Astrocyte (in vitro differentiated cells and primary cell): ENCODE measurements at regions not wholly inside any gene's neighbourhood (a gene's known extent, or its start where the extent isn't known, plus 50 kb on each side); places are given as distances from the start of the nearest gene placed in this dataset.

Experiments
- CTCF ChIP-seq: IDR thresholded peaks from 2 replicates; pipeline ENCODE4 v1.5.1; 2011; ENCODE audit warnings: low read depth, mild to moderate bottlenecking, inconsistent platforms, low read length, moderate library complexity; ENCODE audit not compliant: insufficient read depth
- EZH2 ChIP-seq: IDR thresholded peaks from 2 replicates; pipeline ENCODE4 v1.6.1; 2012; ENCODE audit warnings: mild to moderate bottlenecking, low read length, inconsistent platforms; ENCODE audit not compliant: insufficient read depth

GRCh38 chr16:26606381-26607150 is 460.2 kb upstream of the C16orf82 start:
- TF ChIP-seq CTCF = no peak
- no peak for TF ChIP-seq EZH2
